ENCODE measurements at regions not wholly inside any gene's neighbourhood (a gene's known extent, or its start where the extent isn't known, plus 50 kb on each side); places are given as distances from the start of the nearest gene placed in this dataset.

GRCh38 chr1:56189454-56189853 is 389.9 kb downstream of the PLPP3 start:
- Histone ChIP-seq H3K27me3 (ENCODE audit: control insufficient read depth in 3 of 3, insufficient read depth in 3 of 3, low read length in 2 of 3) (no peaks in the 10 kb centered on the region), H3K27ac (ENCODE audit: low read depth in 1 of 2, low read length in 1 of 2) (no peak overlapping the region), H3K4me3 (no peak overlapping the region), H3K9ac (ENCODE audit: insufficient read depth in 1 of 2, low read length in 2 of 2) (no peak overlapping the region), H3K4me1 (ENCODE audit: control insufficient read depth in 5 of 5, insufficient read depth in 5 of 5, low read length in 5 of 5) (peaks cover 0 to 9% (median 5%) of the 10 kb centered on the region in 5 donors), H3K9me3 (ENCODE audit: control insufficient read depth in 4 of 4, insufficient read depth in 3 of 4, low read length in 3 of 4) (no peaks in the 10 kb centered on the region), H3K36me3 (ENCODE audit: control insufficient read depth in 4 of 4, insufficient read depth in 4 of 4, low read length in 4 of 4) (no peaks in the 10 kb centered on the region)
- 53 to 84% methylated on average over 2 of the region's 2 CpGs for WGBS, 2 donors
- ATAC-seq (ENCODE audit: insufficient read depth, low FRiP score): no peak
- DNase-seq: no peak
- no peak for TF ChIP-seq CTCF (IDR thresholded peaks at IDR 0.05; ENCODE audit: control extremely low read depth, extremely low read depth)

- 69 to 80% methylated on average over 3 of the region's 3 CpGs for WGBS, 2 donors
Observed at GRCh38 chr1:56188855-56189254, 390.5 kb downstream of the PLPP3 start.

DNA sequence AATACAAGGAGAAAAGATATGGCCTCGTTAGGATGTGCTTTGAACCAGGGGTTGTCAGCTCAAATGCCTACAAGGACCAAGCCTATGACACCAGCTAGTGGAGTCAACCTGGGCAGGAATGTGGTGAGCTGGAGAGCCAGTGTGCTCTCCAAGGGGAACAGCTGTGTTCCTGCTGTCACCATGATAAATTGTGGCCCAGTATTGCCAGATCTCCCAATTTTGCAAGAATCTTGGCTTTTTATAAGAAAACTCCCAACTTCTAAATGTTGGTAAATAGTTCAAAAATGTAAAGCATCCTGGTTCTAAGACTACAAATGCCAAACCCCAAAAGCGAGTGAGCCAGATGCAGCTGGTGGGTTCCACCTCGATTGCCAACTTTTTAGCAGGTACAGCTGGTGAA is 391.1 kb downstream of the PLPP3 start:
- Histone ChIP-seq H3K9ac (ENCODE audit: insufficient read depth in 1 of 2, low read length in 2 of 2) (no peak overlapping the region), H3K27ac (ENCODE audit: low read depth in 1 of 2, low read length in 1 of 2) (no peak overlapping the region), H3K4me1 (ENCODE audit: control insufficient read depth in 5 of 5, insufficient read depth in 5 of 5, low read length in 5 of 5) (peaks cover 0 to 9% (median 5%) of the 10 kb centered on the region in 5 donors), H3K36me3 (ENCODE audit: control insufficient read depth in 4 of 4, insufficient read depth in 4 of 4, low read length in 4 of 4) (no peaks in the 10 kb centered on the region), H3K9me3 (ENCODE audit: control insufficient read depth in 4 of 4, insufficient read depth in 3 of 4, low read length in 3 of 4) (no peaks in the 10 kb centered on the region), H3K27me3 (ENCODE audit: control insufficient read depth in 3 of 3, insufficient read depth in 3 of 3, low read length in 2 of 3) (no peaks in the 10 kb centered on the region), H3K4me3 (no peak overlapping the region)
- no peak for TF ChIP-seq CTCF (IDR thresholded peaks at IDR 0.05; ENCODE audit: control extremely low read depth, extremely low read depth)
- 82 to 87% methylated on average over 3 of the region's 3 CpGs for WGBS, 2 donors
- DNase-seq (peak in 1 of 3 donors; percentile 31), ATAC-seq (ENCODE audit: insufficient read depth, low FRiP score) (no peak)

More at GRCh38 chr1:56188855-56189254, 390.5 kb downstream of the PLPP3 start:
- H3K4me3 ChIP-seq: no peak overlapping the region
- no peak overlapping the region for H3K9ac ChIP-seq (ENCODE audit: insufficient read depth in 1 of 2, low read length in 2 of 2)
- no peaks in the 10 kb centered on the region for H3K9me3 ChIP-seq (ENCODE audit: control insufficient read depth in 4 of 4, insufficient read depth in 3 of 4, low read length in 3 of 4)
- no peak for TF ChIP-seq CTCF (IDR thresholded peaks at IDR 0.05; ENCODE audit: control extremely low read depth, extremely low read depth)
- no peaks in the 10 kb centered on the region for H3K36me3 ChIP-seq (ENCODE audit: control insufficient read depth in 4 of 4, insufficient read depth in 4 of 4, low read length in 4 of 4)
- H3K27ac ChIP-seq (ENCODE audit: low read depth in 1 of 2, low read length in 1 of 2): no peak overlapping the region
- DNase-seq: no peak
- peaks cover 0 to 9% (median 5%) of the 10 kb centered on the region in 5 donors for H3K4me1 ChIP-seq (ENCODE audit: control insufficient read depth in 5 of 5, insufficient read depth in 5 of 5, low read length in 5 of 5)
- ATAC-seq (ENCODE audit: insufficient read depth, low FRiP score): no peak
- H3K27me3 ChIP-seq (ENCODE audit: control insufficient read depth in 3 of 3, insufficient read depth in 3 of 3, low read length in 2 of 3): no peaks in the 10 kb centered on the region

DNA sequence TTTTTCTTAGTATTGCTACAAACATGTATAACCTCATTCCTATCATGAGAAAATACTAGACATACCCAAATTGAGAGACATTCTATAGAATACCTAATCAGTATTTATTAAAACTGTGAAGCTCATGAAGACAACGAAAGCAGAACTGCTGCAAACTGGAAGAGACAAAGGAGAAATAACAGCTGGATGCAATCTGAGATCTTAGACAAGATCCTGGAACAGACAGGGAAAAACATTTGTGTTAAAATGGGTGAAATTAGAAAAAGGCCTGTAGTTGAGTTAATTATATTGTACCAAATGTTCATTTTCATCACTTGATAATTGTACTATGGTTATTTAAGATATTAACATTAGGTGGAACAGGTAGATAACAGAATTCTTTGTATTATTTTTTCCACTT is 392.0 kb downstream of the PLPP3 start:
- no peak for ATAC-seq (ENCODE audit: insufficient read depth, low FRiP score)
- peak in 2 of 3 donors; percentile 64 to 80 for DNase-seq
- H3K36me3 ChIP-seq (ENCODE audit: control insufficient read depth in 4 of 4, insufficient read depth in 4 of 4, low read length in 4 of 4): no peaks in the 10 kb centered on the region
- peaks cover 0 to 9% (median 5%) of the 10 kb centered on the region in 5 donors for H3K4me1 ChIP-seq (ENCODE audit: control insufficient read depth in 5 of 5, insufficient read depth in 5 of 5, low read length in 5 of 5)
- H3K27ac ChIP-seq (ENCODE audit: low read depth in 1 of 2, low read length in 1 of 2): no peak overlapping the region
- H3K4me3 ChIP-seq: no peak overlapping the region
- H3K27me3 ChIP-seq (ENCODE audit: control insufficient read depth in 3 of 3, insufficient read depth in 3 of 3, low read length in 2 of 3): no peaks in the 10 kb centered on the region
- WGBS, 2 donors: 81 to 89% methylated on average over 1 of the region's 1 CpG
- H3K9me3 ChIP-seq (ENCODE audit: control insufficient read depth in 4 of 4, insufficient read depth in 3 of 4, low read length in 3 of 4): no peaks in the 10 kb centered on the region
- no peak for TF ChIP-seq CTCF (IDR thresholded peaks at IDR 0.05; ENCODE audit: control extremely low read depth, extremely low read depth)
- no peak overlapping the region for H3K9ac ChIP-seq (ENCODE audit: insufficient read depth in 1 of 2, low read length in 2 of 2)
